ENCODE measurements at regions not wholly inside any gene's neighbourhood (a gene's known extent, or its start where the extent isn't known, plus 50 kb on each side); places are given as distances from the start of the nearest gene placed in this dataset.

DNA sequence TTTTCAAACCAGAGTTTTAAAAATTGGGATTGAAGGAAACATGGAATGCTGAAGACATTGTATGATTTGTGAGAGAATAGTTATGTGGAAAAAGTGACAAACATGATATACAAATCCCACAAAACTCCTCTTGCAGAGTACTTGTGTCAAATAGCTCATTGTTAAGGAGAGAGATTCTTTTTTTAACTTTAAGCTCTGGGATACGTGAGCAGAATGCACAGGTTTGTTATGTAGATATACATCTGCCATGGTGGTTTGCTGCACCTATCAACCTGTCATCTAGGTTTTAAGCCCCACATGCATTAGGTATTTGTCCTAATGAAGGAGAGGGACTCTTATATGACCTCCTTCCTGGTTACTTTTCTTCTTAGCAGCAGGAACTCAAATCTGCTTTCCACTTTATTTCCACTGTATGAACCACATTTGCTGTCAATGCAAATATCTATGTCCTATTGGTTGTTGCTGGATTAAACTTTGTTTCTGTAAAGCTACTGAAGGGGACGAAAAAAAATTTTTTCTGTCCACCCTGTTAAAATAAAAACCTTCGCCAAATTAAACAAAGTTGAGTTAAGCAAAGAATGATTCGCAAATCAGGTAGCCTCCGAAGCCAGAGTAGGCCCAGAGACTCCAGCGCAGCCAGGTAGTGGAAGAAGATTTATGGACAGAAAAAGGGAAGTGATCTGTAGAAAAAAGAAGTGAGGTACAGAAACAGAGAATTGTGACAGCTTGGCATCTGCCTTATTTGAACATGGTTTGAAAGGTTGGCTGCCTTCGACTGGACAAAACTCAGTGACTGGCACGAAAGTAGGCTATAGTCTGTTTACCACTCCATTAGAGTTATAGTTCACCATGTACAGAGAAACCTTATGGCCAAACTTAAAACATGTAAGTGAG, 430.1 kb upstream of the CHST9 start:
- Histone ChIP-seq H3K27ac (ENCODE audit: low read length) (no peak overlapping the region), H3K27me3 (ENCODE audit: control insufficient read depth, insufficient read depth, low read length) (no peaks in the 10 kb centered on the region), H3K4me3 (ENCODE audit: low read length) (no peak overlapping the region), H3K4me1 (ENCODE audit: control insufficient read depth, insufficient read depth, low read length) (no peaks in the 10 kb centered on the region), H3K9me3 (ENCODE audit: control insufficient read depth, low read depth, low read length) (no peaks in the 10 kb centered on the region), H3K36me3 (ENCODE audit: control insufficient read depth, insufficient read depth, low read length) (no peaks in the 10 kb centered on the region)
- DNase-seq = no peak
- WGBS (ENCODE audit: insufficient coverage, low lambda C conversion rate) = 96% methylated on average over 4 of the region's 8 CpGs

GRCh38 chr18:27609221-27609620, 424.1 kb upstream of the CHST9 start:
- Histone ChIP-seq H3K9me3 (ENCODE audit: control insufficient read depth, low read depth, low read length) (no peaks in the 10 kb centered on the region), H3K27ac (ENCODE audit: low read length) (no peak overlapping the region), H3K4me3 (ENCODE audit: low read length) (no peak overlapping the region), H3K4me1 (ENCODE audit: control insufficient read depth, insufficient read depth, low read length) (peaks cover 7% of the 10 kb centered on the region), H3K27me3 (ENCODE audit: control insufficient read depth, insufficient read depth, low read length) (no peaks in the 10 kb centered on the region), H3K36me3 (ENCODE audit: control insufficient read depth, insufficient read depth, low read length) (no peaks in the 10 kb centered on the region)
- no peak for DNase-seq

GRCh38 chr18:27608742-27609141, 423.6 kb upstream of the CHST9 start:
- Histone ChIP-seq H3K4me1 (ENCODE audit: control insufficient read depth, insufficient read depth, low read length) (peaks cover 7% of the 10 kb centered on the region), H3K36me3 (ENCODE audit: control insufficient read depth, insufficient read depth, low read length) (no peaks in the 10 kb centered on the region), H3K27me3 (ENCODE audit: control insufficient read depth, insufficient read depth, low read length) (no peaks in the 10 kb centered on the region), H3K27ac (ENCODE audit: low read length) (no peak overlapping the region), H3K9me3 (ENCODE audit: control insufficient read depth, low read depth, low read length) (no peaks in the 10 kb centered on the region), H3K4me3 (ENCODE audit: low read length) (no peak overlapping the region)
- WGBS (ENCODE audit: insufficient coverage, low lambda C conversion rate) = no CpG with 5 or more reads among the region's 3 CpGs
- no peak for DNase-seq

DNA sequence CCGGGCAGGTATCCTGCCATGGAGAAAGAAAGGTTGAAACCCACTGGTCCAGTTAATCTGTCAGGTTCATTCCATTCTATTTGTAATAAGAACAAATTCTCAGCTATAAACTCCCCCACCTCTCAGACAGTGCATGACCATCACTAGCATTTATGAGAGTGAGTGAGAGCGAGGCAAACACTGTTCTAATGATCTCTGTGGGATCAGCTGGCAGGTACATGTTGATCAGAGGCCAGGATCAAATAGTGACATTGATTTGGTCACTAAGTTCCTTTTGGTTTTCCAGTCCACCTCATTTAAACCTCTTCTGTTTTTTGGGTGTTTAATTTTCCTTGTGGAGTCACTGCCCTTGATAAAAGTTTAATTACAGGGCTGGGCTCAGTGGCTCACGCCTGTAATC, 423.1 kb upstream of the CHST9 start:
- no peak for DNase-seq
- H3K36me3 ChIP-seq (ENCODE audit: control insufficient read depth, insufficient read depth, low read length) = no peaks in the 10 kb centered on the region
- H3K27ac ChIP-seq (ENCODE audit: low read length) = no peak overlapping the region
- no peak overlapping the region for H3K4me3 ChIP-seq (ENCODE audit: low read length)
- no CpG with 5 or more reads among the region's 3 CpGs for WGBS (ENCODE audit: insufficient coverage, low lambda C conversion rate)
- H3K27me3 ChIP-seq (ENCODE audit: control insufficient read depth, insufficient read depth, low read length) = no peaks in the 10 kb centered on the region
- peaks cover 7% of the 10 kb centered on the region for H3K4me1 ChIP-seq (ENCODE audit: control insufficient read depth, insufficient read depth, low read length)
- no peaks in the 10 kb centered on the region for H3K9me3 ChIP-seq (ENCODE audit: control insufficient read depth, low read depth, low read length)

GRCh38 chr18:27606741-27607140, 421.6 kb upstream of the CHST9 start:
- Histone ChIP-seq H3K36me3 (ENCODE audit: control insufficient read depth, insufficient read depth, low read length) (no peaks in the 10 kb centered on the region), H3K4me3 (ENCODE audit: low read length) (no peak overlapping the region), H3K27ac (ENCODE audit: low read length) (no peak overlapping the region), H3K9me3 (ENCODE audit: control insufficient read depth, low read depth, low read length) (peaks cover under 1% of the 10 kb centered on the region), H3K4me1 (ENCODE audit: control insufficient read depth, insufficient read depth, low read length) (peaks cover 7% of the 10 kb centered on the region), H3K27me3 (ENCODE audit: control insufficient read depth, insufficient read depth, low read length) (no peaks in the 10 kb centered on the region)
- no peak for DNase-seq
- 44% methylated on average over 1 of the region's 2 CpGs for WGBS (ENCODE audit: insufficient coverage, low lambda C conversion rate)

GRCh38 chr18:27605107-27605834, 420.2 kb upstream of the CHST9 start:
- no peaks in the 10 kb centered on the region for H3K36me3 ChIP-seq (ENCODE audit: control insufficient read depth, insufficient read depth, low read length)
- peaks cover 7% of the 10 kb centered on the region for H3K9me3 ChIP-seq (ENCODE audit: control insufficient read depth, low read depth, low read length)
- H3K4me1 ChIP-seq (ENCODE audit: control insufficient read depth, insufficient read depth, low read length) = peaks cover 7% of the 10 kb centered on the region
- WGBS (ENCODE audit: insufficient coverage, low lambda C conversion rate) = no CpG with 5 or more reads among the region's 5 CpGs
- peak; percentile 74 for DNase-seq
- no peak overlapping the region for H3K27ac ChIP-seq (ENCODE audit: low read length)
- H3K4me3 ChIP-seq (ENCODE audit: low read length) = no peak overlapping the region
- no peaks in the 10 kb centered on the region for H3K27me3 ChIP-seq (ENCODE audit: control insufficient read depth, insufficient read depth, low read length)

GRCh38 chr18:27604583-27604982, 419.5 kb upstream of the CHST9 start:
- no peaks in the 10 kb centered on the region for H3K36me3 ChIP-seq (ENCODE audit: control insufficient read depth, insufficient read depth, low read length)
- H3K27ac ChIP-seq (ENCODE audit: low read length) = no peak overlapping the region
- peaks cover 7% of the 10 kb centered on the region for H3K4me1 ChIP-seq (ENCODE audit: control insufficient read depth, insufficient read depth, low read length)
- peaks cover 7% of the 10 kb centered on the region for H3K9me3 ChIP-seq (ENCODE audit: control insufficient read depth, low read depth, low read length)
- WGBS (ENCODE audit: insufficient coverage, low lambda C conversion rate) = 43% methylated on average over 1 of the region's 4 CpGs
- DNase-seq = peak in 1 of 2 donors; percentile 51
- no peaks in the 10 kb centered on the region for H3K27me3 ChIP-seq (ENCODE audit: control insufficient read depth, insufficient read depth, low read length)
- no peak overlapping the region for H3K4me3 ChIP-seq (ENCODE audit: low read length)

DNA sequence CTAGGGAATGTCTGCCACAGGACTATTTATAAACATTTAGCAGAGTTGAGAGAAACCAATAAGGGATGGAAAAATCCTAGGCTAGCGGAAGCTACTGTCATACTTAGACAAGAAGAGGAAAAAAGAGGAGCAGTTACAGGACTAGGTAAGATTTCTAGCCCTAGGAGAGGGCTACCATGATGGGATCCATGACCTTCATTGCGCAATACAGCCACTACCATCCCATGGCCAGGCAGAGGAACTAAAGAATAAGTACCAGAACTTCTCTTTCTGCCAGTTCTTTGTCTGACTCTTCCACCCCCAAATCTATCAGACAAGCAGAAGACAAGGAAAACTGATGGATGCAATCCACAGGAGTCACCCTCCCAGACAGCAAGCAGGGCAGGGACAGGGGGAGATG, 417.0 kb upstream of the CHST9 start:
- H3K27me3 ChIP-seq (ENCODE audit: control insufficient read depth, insufficient read depth, low read length) = no peaks in the 10 kb centered on the region
- no peak for DNase-seq
- no peak overlapping the region for H3K27ac ChIP-seq (ENCODE audit: low read length)
- peaks cover 7% of the 10 kb centered on the region for H3K4me1 ChIP-seq (ENCODE audit: control insufficient read depth, insufficient read depth, low read length)
- WGBS (ENCODE audit: insufficient coverage, low lambda C conversion rate) = no CpG with 5 or more reads among the region's 2 CpGs
- no peak overlapping the region for H3K4me3 ChIP-seq (ENCODE audit: low read length)
- peaks cover 7% of the 10 kb centered on the region for H3K9me3 ChIP-seq (ENCODE audit: control insufficient read depth, low read depth, low read length)
- no peaks in the 10 kb centered on the region for H3K36me3 ChIP-seq (ENCODE audit: control insufficient read depth, insufficient read depth, low read length)

GRCh38 chr18:27600245-27600644, 415.1 kb upstream of the CHST9 start:
- no peaks in the 10 kb centered on the region for H3K36me3 ChIP-seq (ENCODE audit: control insufficient read depth, insufficient read depth, low read length)
- peaks cover 7% of the 10 kb centered on the region for H3K9me3 ChIP-seq (ENCODE audit: control insufficient read depth, low read depth, low read length)
- no peaks in the 10 kb centered on the region for H3K27me3 ChIP-seq (ENCODE audit: control insufficient read depth, insufficient read depth, low read length)
- H3K4me1 ChIP-seq (ENCODE audit: control insufficient read depth, insufficient read depth, low read length) = peaks cover 8% of the 10 kb centered on the region
- no peak for DNase-seq
- H3K4me3 ChIP-seq (ENCODE audit: low read length) = no peak overlapping the region
- no peak overlapping the region for H3K27ac ChIP-seq (ENCODE audit: low read length)

DNA sequence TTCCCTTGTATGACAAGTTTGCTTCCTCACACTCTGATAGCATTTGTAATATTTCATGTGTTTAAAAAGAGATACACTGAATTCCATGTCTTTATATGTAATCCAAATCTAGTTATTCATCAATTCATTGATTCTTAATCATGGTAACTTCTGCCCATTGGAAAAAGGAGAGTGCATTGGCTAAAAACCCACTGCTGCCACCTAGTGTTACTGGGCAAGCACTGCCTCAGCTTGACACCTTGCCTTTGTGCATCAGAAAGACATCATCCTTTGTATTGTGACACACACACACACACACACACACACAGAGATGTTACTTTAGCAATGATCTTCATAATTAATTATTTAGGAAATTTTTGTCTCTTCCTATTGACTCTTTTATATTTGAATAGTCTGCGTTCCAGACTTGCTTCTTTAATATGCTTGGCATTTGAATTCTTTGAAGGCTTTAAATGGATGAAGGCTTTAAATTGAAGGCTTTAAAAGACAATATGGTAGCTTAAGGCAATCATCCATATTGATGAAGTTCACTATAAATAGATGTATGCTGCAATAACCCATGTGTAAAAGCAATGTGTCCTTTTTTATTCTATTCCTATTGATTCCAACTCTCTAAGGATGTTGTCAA, 414.2 kb upstream of the CHST9 start:
- H3K27me3 ChIP-seq (ENCODE audit: control insufficient read depth, insufficient read depth, low read length) = no peaks in the 10 kb centered on the region
- DNase-seq = peak in 1 of 2 donors; percentile 38
- no peaks in the 10 kb centered on the region for H3K36me3 ChIP-seq (ENCODE audit: control insufficient read depth, insufficient read depth, low read length)
- H3K4me3 ChIP-seq (ENCODE audit: low read length) = no peak overlapping the region
- peaks cover 7% of the 10 kb centered on the region for H3K9me3 ChIP-seq (ENCODE audit: control insufficient read depth, low read depth, low read length)
- no peak overlapping the region for H3K27ac ChIP-seq (ENCODE audit: low read length)
- WGBS (ENCODE audit: insufficient coverage, low lambda C conversion rate) = no CpG with 5 or more reads among the region's 1 CpG
- H3K4me1 ChIP-seq (ENCODE audit: control insufficient read depth, insufficient read depth, low read length) = peaks cover 4% of the 10 kb centered on the region
